ENCODE measurements at regions not wholly inside any gene's neighbourhood (a gene's known extent, or its start where the extent isn't known, plus 50 kb on each side); places are given as distances from the start of the nearest gene placed in this dataset.
"Not testable (repeated sequence)": the region's sequence is repeated elsewhere in the genome, so short reads cannot be mapped to it uniquely, and the experiment has no call there.

DNA sequence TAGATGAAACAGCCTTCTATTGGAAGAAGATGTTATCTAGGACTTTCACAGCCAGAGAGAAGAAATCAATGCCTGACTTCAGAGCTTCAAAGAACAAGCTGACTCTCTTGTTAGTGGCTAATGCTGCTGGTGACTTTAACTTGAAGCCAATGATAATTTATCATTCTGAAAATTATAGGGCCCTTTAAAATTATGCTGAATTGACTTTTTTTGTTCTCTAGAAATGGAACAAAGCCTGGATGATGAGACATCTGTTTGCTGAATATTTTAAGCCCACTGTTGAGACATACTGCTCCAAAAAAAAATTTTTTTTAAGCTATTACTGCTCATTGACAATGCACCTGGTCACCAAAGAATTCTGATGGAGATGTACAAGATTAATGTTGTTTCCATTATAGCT lies 189.2 kb downstream of the MBL2 start:
- TF ChIP-seq, protein P1, sequence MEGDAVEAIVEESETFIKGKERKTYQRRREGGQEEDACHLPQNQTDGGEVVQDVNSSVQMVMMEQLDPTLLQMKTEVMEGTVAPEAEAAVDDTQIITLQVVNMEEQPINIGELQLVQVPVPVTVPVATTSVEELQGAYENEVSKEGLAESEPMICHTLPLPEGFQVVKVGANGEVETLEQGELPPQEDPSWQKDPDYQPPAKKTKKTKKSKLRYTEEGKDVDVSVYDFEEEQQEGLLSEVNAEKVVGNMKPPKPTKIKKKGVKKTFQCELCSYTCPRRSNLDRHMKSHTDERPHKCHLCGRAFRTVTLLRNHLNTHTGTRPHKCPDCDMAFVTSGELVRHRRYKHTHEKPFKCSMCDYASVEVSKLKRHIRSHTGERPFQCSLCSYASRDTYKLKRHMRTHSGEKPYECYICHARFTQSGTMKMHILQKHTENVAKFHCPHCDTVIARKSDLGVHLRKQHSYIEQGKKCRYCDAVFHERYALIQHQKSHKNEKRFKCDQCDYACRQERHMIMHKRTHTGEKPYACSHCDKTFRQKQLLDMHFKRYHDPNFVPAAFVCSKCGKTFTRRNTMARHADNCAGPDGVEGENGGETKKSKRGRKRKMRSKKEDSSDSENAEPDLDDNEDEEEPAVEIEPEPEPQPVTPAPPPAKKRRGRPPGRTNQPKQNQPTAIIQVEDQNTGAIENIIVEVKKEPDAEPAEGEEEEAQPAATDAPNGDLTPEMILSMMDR (conservative IDR thresholded peaks at IDR 0.05), result no peak
- peaks cover 29% of the 10 kb centered on the region for H3K9me3 Mint-ChIP-seq
- DNase-seq (ENCODE audit: extremely low spot score, unreplicated experiment), result no peak
- H3K27me3 Mint-ChIP-seq, result no peaks in the 10 kb centered on the region
- H3K36me3 Mint-ChIP-seq, result peaks cover 4% of the 10 kb centered on the region
- H3K27ac Mint-ChIP-seq, result no peak overlapping the region
- no peak overlapping the region for H3K4me3 Mint-ChIP-seq
- peaks cover 5% of the 10 kb centered on the region for H3K4me1 Mint-ChIP-seq (ENCODE audit: unreplicated experiment)

DNA sequence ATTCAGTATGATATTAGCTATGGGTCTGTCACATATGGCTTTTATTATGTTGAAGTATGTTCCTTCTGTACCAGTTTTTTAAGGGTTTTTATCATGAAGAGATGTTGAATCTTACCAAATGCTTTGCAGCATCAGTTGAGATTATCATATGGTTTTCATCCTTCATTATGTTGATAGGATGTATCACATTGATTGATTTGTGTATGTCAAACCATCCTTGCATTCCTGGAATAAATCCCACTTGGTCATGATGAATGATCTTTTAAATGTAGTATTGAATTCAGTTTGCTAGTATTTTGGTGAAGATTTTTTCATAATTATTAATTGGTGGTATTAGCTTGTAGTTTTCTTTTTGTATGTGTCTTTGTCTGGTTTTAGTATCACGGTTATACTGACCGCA lies 185.9 kb downstream of the MBL2 start:
- Mint-ChIP-seq H3K36me3 (peaks cover 4% of the 10 kb centered on the region), H3K4me3 (no peak overlapping the region), H3K9me3 (peaks cover 22% of the 10 kb centered on the region), H3K4me1 (ENCODE audit: unreplicated experiment) (no peaks in the 10 kb centered on the region), H3K27ac (no peak overlapping the region), H3K27me3 (no peaks in the 10 kb centered on the region)
- TF ChIP-seq, protein P1 (conservative IDR thresholded peaks at IDR 0.05), result no peak
- no peak for DNase-seq (ENCODE audit: extremely low spot score, unreplicated experiment)

DNA sequence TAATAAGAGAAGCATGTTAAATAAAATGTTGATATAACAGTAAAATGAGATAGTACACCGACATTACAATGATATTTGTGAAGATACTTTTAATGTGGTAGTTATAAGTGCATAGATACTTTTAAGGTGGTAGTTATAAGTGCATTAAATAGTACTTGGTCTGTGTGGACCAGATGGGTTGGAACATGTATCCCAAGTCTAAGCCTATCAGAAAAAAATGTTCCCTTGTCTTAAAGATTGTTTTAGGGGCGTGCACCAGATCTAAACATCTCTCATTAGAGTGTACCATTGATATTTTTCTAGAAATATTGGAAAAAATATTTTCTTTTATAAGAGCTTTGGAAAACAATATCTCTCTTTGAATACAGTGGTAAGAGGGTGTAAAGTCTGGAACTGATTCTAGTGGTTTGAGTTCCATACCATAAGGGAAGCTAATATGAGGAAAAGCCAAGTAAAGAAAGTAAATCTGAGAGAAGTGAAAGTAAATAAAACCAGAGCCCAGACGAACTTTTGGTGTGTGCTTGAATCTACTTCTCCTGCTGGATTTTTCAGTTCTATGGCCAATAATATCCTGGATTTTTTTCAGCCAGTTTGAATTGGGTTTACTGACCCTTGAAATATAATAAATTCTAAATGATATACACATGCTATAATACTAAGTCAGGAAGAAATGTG lies 175.3 kb downstream of the MBL2 start:
- Mint-ChIP-seq H3K4me1 (ENCODE audit: unreplicated experiment) (no peaks in the 10 kb centered on the region), H3K36me3 (no peaks in the 10 kb centered on the region), H3K4me3 (no peak overlapping the region), H3K27ac (no peak overlapping the region), H3K27me3 (no peaks in the 10 kb centered on the region), H3K9me3 (no peaks in the 10 kb centered on the region)
- TF ChIP-seq, protein P1 (conservative IDR thresholded peaks at IDR 0.05), result no peak
- no peak for DNase-seq (ENCODE audit: extremely low spot score, unreplicated experiment)

DNA sequence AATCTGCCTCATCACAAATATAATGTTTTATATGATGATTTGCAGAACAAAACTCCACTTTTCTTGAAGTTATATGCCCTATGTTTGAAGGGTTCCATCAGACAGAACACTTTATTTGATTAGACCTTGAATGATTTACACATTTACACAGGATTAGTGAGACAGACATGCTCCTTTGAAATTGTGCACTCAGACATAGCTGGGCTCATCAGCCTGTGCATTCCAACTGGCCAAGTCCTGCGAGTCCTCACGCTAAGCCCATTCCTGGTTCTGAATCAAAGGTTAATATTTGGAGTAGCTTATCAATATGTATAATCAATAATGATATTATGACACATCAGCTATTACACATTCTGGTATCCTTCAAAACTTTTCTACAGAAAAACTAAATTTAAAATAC lies 173.6 kb downstream of the MBL2 start:
- TF ChIP-seq, protein P1 (conservative IDR thresholded peaks at IDR 0.05), result no peak
- Mint-ChIP-seq H3K36me3 (no peaks in the 10 kb centered on the region), H3K9me3 (no peaks in the 10 kb centered on the region), H3K27ac (no peak overlapping the region), H3K4me1 (ENCODE audit: unreplicated experiment) (no peaks in the 10 kb centered on the region), H3K4me3 (no peak overlapping the region), H3K27me3 (no peaks in the 10 kb centered on the region)
- no peak for DNase-seq (ENCODE audit: extremely low spot score, unreplicated experiment)

DNA sequence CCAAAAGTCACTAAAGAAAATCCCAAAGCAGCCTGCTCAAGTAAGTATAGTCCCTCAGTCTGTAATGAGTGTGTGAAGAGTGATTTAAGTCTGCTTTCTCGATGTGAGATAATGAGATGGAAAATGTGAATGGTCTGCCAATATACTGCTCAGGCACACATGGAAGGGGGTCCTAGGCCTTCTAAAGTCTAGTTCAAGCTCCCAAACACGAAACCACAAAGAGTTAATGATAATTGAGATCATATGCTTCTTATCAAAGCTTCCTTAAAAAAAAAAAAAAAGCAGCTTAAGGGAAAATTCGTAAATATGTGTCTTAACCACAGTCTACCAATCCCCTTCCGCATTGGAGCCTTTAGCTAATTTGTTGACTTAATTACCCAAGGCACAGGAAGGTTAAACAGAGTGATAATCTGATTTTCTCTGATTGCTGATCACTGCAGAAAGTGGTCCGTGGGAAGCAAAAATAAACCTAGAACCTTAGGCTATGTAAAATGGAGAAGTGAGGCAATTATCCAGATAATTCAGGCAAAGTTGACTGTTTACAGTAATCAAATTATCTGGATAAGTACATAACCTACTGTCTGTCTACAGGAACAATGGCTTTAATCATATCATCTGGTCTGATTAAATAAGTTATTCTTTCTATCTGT lies 172.9 kb downstream of the MBL2 start:
- Mint-ChIP-seq H3K4me3 (no peak overlapping the region), H3K4me1 (ENCODE audit: unreplicated experiment) (no peaks in the 10 kb centered on the region), H3K27ac (no peak overlapping the region), H3K9me3 (no peaks in the 10 kb centered on the region), H3K27me3 (no peaks in the 10 kb centered on the region), H3K36me3 (no peaks in the 10 kb centered on the region)
- TF ChIP-seq, protein P1 (conservative IDR thresholded peaks at IDR 0.05), result no peak
- no peak for DNase-seq (ENCODE audit: extremely low spot score, unreplicated experiment)

DNA sequence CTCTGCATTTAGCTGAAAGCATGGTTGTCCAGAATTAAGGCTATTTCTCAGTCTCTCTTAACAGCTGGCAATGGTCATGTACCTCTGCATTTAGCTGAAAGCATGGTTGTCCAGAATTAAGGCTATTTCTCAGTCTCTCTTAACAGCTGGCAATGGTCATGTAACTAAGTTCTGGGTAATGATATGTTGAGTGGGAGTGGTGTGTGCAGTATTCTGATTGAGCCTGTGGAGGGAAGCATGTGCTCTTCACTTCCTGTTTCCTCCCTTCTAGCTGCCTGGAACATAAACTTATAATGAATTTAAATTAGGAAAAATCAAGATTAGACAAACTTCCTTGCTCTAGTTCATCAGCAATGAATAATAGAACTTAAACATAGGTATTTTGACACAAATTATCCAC lies 168.5 kb downstream of the MBL2 start:
- DNase-seq (ENCODE audit: extremely low spot score, unreplicated experiment); H3K4me3 Mint-ChIP-seq; H3K9me3 Mint-ChIP-seq; H3K27me3 Mint-ChIP-seq; H3K27ac Mint-ChIP-seq; H3K4me1 Mint-ChIP-seq (ENCODE audit: unreplicated experiment); H3K36me3 Mint-ChIP-seq: not testable (repeated sequence)

All from type B pancreatic cell (in vitro differentiated cells).